GM18868 (cell line): ENCODE measurements at regions not wholly inside any gene's neighbourhood (a gene's known extent, or its start where the extent isn't known, plus 50 kb on each side); places are given as distances from the start of the nearest gene placed in this dataset.

Source experiments
- ATAC-seq: cut with Tn5 transposase; IDR thresholded peaks from one replicate; pipeline ENCODE4 v1.9.1; 2021; ENCODE audit warnings: mild to moderate bottlenecking, moderate library complexity; ENCODE audit not compliant: unreplicated experiment

GRCh38 chr5:123755653-123756317 lies 243.8 kb downstream of the CSNK1G3 start:
- ATAC-seq, result no peak

GRCh38 chr5:123754908-123755307 lies 242.9 kb downstream of the CSNK1G3 start:
- ATAC-seq, result no peak

GRCh38 chr5:123753937-123754891 lies 242.2 kb downstream of the CSNK1G3 start:
- ATAC-seq, result no peak

GRCh38 chr5:123753180-123753936 lies 241.4 kb downstream of the CSNK1G3 start:
- ATAC-seq, result no peak

GRCh38 chr5:123752552-123753179 lies 240.7 kb downstream of the CSNK1G3 start:
- no peak for ATAC-seq

- ATAC-seq, result no peak
These were observed 239.7 kb downstream of the CSNK1G3 start for GRCh38 chr5:123751670-123752069.

GRCh38 chr5:123748239-123748638 lies 236.3 kb downstream of the CSNK1G3 start:
- ATAC-seq, result no peak

- ATAC-seq, result no peak
These were observed 234.8 kb downstream of the CSNK1G3 start for GRCh38 chr5:123746683-123747360.

- ATAC-seq, result no peak
These were observed 232.1 kb downstream of the CSNK1G3 start for GRCh38 chr5:123743990-123744583.

GRCh38 chr5:123735384-123735783 lies 223.4 kb downstream of the CSNK1G3 start:
- no peak for ATAC-seq

- no peak for ATAC-seq
These were observed 220.3 kb downstream of the CSNK1G3 start for GRCh38 chr5:123732257-123732656.

- no peak for ATAC-seq
These were observed 210.5 kb downstream of the CSNK1G3 start for GRCh38 chr5:123722451-123722850.

- ATAC-seq, result no peak
These were observed 209.8 kb downstream of the CSNK1G3 start for GRCh38 chr5:123721675-123722276.

- no peak for ATAC-seq
These were observed 209.0 kb downstream of the CSNK1G3 start for GRCh38 chr5:123720955-123721354.

- no peak for ATAC-seq
These were observed 208.4 kb downstream of the CSNK1G3 start for GRCh38 chr5:123720339-123720738.

- ATAC-seq, result no peak
These were observed 207.0 kb downstream of the CSNK1G3 start for GRCh38 chr5:123719004-123719403.

- ATAC-seq, result no peak
These were observed 206.3 kb downstream of the CSNK1G3 start for GRCh38 chr5:123718238-123718637.

- ATAC-seq, result no peak
These were observed 205.2 kb downstream of the CSNK1G3 start for GRCh38 chr5:123717139-123717538.

GRCh38 chr5:123710031-123710430 lies 198.1 kb downstream of the CSNK1G3 start:
- ATAC-seq, result no peak
